ENCODE measurements at regions not wholly inside any gene's neighbourhood (a gene's known extent, or its start where the extent isn't known, plus 50 kb on each side); places are given as distances from the start of the nearest gene placed in this dataset.
A peak's percentile ranks its signal among the peaks of the same experiment; 100 is the strongest.
"Not testable (repeated sequence)": the region's sequence is repeated elsewhere in the genome, so short reads cannot be mapped to it uniquely, and the experiment has no call there.

GRCh38 chr2:91742973-91743490, 3051.6 kb downstream of the RPIA start:
- H3K4me3 ChIP-seq (replicated peaks in 1 of 2; ENCODE audit: low read depth in 2 of 2, low read length in 2 of 2) = not testable (repeated sequence)
- DNase-seq (ENCODE audit: low read depth in 2 of 2) = peak in 1 of 2 donors; percentile 3

DNA sequence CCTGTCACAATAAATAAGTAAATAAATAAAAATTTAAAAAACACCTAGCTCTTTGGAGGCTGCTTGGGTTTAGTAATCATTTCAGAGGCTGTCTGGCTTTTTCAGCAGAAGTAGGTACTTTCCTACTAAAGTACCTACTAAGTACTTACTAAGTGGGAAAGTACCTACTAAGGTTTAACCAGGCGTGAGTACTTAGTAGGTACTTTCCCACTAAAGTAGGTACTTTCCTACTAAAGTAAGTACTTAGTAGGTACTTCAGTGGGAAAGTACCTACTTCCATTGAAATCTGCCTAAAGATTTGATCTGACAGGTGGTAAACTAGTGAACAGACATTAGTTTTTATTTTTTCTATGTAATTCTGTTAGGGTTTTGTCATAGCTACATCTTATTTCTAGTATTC, 3052.4 kb downstream of the RPIA start:
- DNase-seq (ENCODE audit: low read depth in 2 of 2) = not testable (repeated sequence)

DNA sequence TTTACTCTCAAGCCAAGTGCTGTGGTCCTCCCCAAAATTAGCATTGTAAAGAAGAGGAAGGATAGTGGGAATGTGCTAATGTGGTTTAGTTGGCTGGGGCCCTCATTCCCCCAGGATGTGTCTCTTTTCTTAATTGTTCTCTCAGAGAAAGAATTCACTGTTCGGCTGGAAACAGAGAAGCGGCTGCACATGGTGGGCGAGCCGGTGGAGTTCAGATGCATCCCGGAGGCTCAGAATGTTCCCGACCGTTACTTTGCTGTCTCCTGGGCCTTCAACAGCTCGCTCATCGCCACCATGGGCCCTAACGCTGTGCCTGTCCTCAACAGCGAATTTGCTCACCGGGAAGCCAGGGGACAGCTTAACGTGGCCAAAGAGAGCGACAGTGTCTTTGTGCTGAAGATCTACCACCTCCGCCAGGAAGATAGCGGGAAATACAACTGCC, 3053.2 kb downstream of the RPIA start:
- DNase-seq (ENCODE audit: low read depth in 2 of 2); H3K4me3 ChIP-seq (replicated peaks in 1 of 2; ENCODE audit: low read depth in 2 of 2, low read length in 2 of 2): not testable (repeated sequence)

More for the DNA sequence above, 3052.4 kb downstream of the RPIA start:
- not testable (repeated sequence) for H3K4me3 ChIP-seq (replicated peaks in 1 of 2; ENCODE audit: low read depth in 2 of 2, low read length in 2 of 2)

GRCh38 chr2:91748902-91749301, 3057.4 kb downstream of the RPIA start:
- no peak for DNase-seq (ENCODE audit: low read depth in 2 of 2)
- H3K4me3 ChIP-seq (replicated peaks in 1 of 2; ENCODE audit: low read depth in 2 of 2, low read length in 2 of 2) = no peak overlapping the region

GRCh38 chr2:91749665-91750064, 3058.2 kb downstream of the RPIA start:
- DNase-seq (ENCODE audit: low read depth in 2 of 2); H3K4me3 ChIP-seq (replicated peaks in 1 of 2; ENCODE audit: low read depth in 2 of 2, low read length in 2 of 2): not testable (repeated sequence)

More at GRCh38 chr2:91748902-91749301, 3057.4 kb downstream of the RPIA start:
- TF ChIP-seq CTCF (IDR thresholded peaks at IDR 0.05; ENCODE audit: low read depth, low read length) = no peak

- peak; percentile 8 for TF ChIP-seq CTCF (IDR thresholded peaks at IDR 0.05; ENCODE audit: low read depth, low read length)
- DNase-seq (ENCODE audit: low read depth in 2 of 2); H3K4me3 ChIP-seq (replicated peaks in 1 of 2; ENCODE audit: low read depth in 2 of 2, low read length in 2 of 2): not testable (repeated sequence)
Observed at GRCh38 chr2:91759361-91759941, 3068.0 kb downstream of the RPIA start.

DNA sequence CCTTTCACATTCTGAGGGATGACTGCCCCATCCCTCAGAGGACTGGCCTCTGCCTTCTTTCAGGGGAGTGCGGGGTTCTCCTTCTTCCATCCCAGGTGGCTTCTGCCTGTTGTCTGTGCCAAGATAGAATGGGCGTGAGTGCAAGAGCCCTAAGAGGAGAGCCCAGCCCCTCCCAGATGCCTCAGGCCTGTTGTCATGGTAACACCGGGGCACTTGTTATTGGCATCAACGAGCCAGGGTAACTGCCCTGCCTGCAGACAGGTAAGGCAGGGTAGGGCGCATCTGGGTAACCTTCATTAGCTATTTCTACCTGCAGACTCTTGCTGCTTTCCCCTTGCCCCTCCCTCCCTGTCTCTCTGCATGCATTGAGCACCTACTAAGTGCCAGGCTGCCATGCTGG, 3069.2 kb downstream of the RPIA start:
- not testable (repeated sequence) for DNase-seq (ENCODE audit: low read depth in 2 of 2); H3K4me3 ChIP-seq (replicated peaks in 1 of 2; ENCODE audit: low read depth in 2 of 2, low read length in 2 of 2)

DNA sequence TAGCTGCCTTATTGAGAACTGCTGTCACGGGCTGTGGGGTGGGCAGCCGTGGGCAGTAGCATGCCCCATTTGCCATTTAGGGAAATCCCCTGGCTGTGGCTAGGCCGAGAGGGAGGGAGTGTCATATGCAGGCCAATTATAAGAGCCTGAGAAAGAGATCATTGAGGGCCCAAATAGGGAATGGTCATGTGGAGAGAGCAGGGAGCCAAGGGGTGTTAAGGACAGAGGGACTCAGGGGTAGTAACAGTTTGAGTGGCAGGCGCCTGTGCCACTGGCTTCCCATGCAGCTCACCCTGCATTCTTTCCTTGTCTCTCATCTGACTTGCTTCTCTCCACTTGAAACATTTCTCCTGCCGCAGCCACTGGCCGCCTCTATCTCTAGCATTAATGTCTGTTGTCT, 3070.8 kb downstream of the RPIA start:
- H3K4me3 ChIP-seq (replicated peaks in 1 of 2; ENCODE audit: low read depth in 2 of 2, low read length in 2 of 2); DNase-seq (ENCODE audit: low read depth in 2 of 2): not testable (repeated sequence)

DNA sequence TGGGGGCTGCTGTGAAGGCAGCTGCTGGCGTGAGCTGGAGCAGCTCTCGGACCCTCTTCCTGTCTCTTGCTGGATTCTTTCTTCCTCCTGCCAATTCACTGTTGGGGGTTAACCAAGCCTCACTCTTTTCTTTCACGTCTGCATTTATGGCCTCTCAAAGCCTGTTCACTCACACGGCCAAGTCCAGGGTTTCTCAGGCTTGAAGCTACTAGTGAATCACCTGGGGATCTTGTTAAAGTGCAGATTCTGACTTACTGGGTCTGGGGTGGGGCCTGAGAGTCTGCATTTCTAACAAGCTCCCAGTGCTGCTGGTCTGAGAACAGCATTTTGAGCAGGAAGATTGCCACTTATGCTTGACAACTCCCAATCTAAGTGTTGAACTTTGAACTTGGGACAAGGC, 3072.2 kb downstream of the RPIA start:
- H3K4me3 ChIP-seq (replicated peaks in 1 of 2; ENCODE audit: low read depth in 2 of 2, low read length in 2 of 2); DNase-seq (ENCODE audit: low read depth in 2 of 2): not testable (repeated sequence)

DNA sequence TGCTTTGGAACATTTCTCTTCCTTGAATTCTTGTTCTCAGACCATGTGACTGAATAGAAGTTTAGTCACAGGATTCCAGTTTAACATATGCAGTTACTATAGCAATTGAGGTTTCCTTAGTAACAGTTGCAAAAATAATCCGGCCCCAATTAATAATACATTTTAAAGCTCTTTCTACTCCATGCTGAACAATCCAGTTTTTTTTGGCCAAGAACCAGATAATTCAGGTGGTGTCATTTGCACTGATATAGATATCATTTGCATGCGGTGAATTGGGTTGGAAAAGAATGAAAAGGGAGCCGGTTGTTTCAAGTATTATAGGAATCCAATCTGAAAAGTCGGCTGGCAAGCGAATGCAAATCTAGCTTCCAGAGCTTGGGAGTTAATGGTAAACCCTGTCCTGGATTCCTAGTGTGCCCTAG, 3073.1 kb downstream of the RPIA start:
- DNase-seq (ENCODE audit: low read depth in 2 of 2) = peak; percentile 9 to 17

GRCh38 chr2:91765018-91765754, 3073.7 kb downstream of the RPIA start:
- DNase-seq (ENCODE audit: low read depth in 2 of 2); H3K4me3 ChIP-seq (replicated peaks in 1 of 2; ENCODE audit: low read depth in 2 of 2, low read length in 2 of 2): not testable (repeated sequence)

More for the DNA sequence above, 3073.1 kb downstream of the RPIA start:
- H3K4me3 ChIP-seq (replicated peaks in 1 of 2; ENCODE audit: low read depth in 2 of 2, low read length in 2 of 2) = not testable (repeated sequence)

DNA sequence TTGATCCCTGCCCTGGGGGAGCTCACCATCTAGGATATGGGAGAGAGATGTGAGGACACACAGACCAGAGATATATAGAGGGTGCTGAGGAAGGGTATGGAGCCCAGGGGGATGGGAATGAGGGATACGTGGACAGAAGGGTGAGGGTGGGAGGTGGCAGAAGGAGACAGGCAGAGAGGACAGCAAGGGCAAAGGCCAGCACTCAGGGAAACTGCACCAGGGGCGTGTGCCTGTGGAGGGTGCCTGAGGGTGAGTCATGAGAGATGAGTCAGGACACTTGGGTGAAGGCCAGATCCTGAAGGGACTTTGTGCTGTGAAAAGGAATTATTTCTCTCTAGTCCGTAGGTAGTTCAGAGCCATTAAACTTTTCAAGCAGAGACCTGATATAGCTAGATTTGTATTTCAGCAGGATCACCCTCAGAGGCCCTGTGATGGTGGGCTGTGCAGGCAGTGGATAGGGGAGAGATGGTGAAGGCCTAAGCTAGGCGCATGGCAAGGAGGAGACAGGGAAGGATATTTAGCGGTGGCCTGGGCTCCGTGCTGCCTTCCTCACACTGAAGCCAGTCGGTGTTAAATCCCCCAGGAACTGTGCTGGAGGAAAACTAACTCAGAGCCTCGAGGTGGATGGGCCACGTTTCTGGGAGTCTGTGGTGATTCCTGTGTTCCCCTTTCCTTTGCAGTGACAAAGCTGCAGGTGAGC, 3075.0 kb downstream of the RPIA start:
- not testable (repeated sequence) for H3K4me3 ChIP-seq (replicated peaks in 1 of 2; ENCODE audit: low read depth in 2 of 2, low read length in 2 of 2)
- DNase-seq (ENCODE audit: low read depth in 2 of 2) = peak; percentile 62 to 81

DNA sequence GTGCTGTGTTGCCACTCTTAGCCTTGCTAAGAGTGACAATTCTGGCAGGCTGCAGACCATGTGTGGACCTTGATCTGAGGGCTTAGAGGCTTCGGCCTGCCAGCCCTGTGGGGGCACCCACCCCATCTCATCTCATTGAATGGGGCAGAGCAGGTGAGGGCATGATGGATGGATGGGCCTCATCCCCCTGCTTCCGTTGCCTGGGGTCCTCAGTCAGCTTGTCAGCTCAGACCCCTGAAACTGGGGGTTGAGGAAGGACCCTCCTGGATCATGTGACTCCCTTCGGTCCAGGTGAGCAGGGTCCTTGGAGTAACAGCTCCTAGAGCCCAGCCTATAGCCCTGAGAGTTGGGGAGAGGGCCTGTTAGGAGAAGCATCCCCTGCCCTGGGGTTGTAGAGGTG, 3076.8 kb downstream of the RPIA start:
- not testable (repeated sequence) for H3K4me3 ChIP-seq (replicated peaks in 1 of 2; ENCODE audit: low read depth in 2 of 2, low read length in 2 of 2); DNase-seq (ENCODE audit: low read depth in 2 of 2)

- not testable (repeated sequence) for H3K4me3 ChIP-seq (replicated peaks in 1 of 2; ENCODE audit: low read depth in 2 of 2, low read length in 2 of 2); DNase-seq (ENCODE audit: low read depth in 2 of 2)
Observed at GRCh38 chr2:91768997-91769396, 3077.5 kb downstream of the RPIA start.

DNA sequence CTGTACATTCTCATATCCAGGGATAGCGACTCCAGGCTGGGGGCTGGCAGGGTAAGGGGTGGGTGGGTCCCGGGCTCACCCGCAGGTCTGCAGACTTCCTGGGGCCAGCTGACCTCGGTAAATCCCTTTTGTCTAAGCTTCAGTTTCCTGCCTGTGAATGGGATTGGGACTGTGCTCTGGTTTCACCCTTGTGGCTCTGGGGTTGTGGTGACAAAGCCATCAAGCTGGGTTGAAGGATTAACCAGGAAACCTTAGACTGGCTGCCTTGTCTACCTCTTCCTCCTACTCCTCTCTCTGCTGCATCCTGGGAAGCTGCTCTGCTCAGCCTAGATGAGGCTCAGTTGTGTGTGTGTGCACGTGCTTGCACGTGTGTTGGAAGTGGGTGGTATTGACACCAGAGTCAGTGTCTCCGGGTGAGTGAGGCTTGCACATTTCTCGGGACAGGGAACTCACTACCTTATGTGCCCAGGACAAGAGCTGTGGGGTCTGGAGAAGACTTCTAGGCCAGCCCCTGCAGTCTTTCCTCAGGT, 3078.6 kb downstream of the RPIA start:
- not testable (repeated sequence) for DNase-seq (ENCODE audit: low read depth in 2 of 2); H3K4me3 ChIP-seq (replicated peaks in 1 of 2; ENCODE audit: low read depth in 2 of 2, low read length in 2 of 2)
